Retinal pigment epithelial cell (primary cell): ENCODE measurements at regions not wholly inside any gene's neighbourhood (a gene's known extent, or its start where the extent isn't known, plus 50 kb on each side); places are given as distances from the start of the nearest gene placed in this dataset.

Source experiments
- DNase-seq: peaks from one replicate; pipeline ENCODE4 v3.0.0-alpha.2; 2010; ENCODE audit warnings: low read depth
- H3K4me3 ChIP-seq: 2 replicates; pipeline ENCODE4 v1.5.1; 2011; ENCODE audit warnings: mild to moderate bottlenecking, low read length, control low read depth, moderate library complexity
- TF ChIP-seq, protein P1 (sequence below): conservative IDR thresholded peaks from 2 replicates; pipeline ENCODE4 v1.5.1; 2011; ENCODE audit warnings: low read depth, low read length, control low read depth, inconsistent platforms

DNA sequence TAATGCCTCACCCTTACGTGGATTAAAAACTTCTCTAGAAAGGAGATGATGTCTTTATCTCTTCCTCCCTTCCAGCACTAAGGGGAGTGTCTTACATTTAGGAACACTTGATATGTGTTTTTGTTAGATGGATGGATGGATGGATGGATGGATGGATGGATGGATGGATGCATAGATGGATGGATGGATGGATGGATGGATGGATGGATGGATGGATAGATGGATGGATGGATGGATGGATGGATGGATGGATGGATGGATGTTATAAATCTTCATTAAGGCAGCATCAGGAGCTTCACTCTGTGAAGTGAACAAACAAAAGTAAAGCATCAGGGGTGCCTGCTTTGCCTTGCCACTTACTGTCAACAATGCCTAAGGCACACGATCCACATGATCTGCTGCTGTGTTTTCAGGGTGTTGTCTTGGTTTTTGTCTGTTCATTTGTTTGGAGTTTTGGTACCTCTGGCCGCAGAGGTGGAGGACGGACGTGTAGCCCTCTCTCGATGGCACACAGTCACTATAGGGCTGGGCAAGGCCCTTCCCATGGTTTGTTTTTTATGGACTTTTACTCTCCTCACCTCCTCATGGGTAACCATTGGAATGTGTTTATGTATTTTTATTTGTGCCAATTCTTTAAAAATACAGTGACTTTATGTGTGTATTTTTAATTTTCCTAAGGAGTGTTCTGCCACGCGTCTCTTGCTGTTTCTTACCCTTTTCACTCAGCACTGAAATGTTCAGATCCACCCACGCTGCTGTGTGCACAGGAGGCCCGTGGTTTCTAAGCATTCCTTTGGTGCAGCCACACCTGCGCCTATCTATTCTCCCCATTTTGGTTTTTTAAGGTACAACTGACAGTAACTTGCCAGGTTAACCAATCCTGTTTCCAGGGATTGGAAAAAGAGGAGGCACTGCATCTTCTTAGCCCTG, 91.8 kb upstream of the ENPP6 start:
- TF ChIP-seq, protein P1, sequence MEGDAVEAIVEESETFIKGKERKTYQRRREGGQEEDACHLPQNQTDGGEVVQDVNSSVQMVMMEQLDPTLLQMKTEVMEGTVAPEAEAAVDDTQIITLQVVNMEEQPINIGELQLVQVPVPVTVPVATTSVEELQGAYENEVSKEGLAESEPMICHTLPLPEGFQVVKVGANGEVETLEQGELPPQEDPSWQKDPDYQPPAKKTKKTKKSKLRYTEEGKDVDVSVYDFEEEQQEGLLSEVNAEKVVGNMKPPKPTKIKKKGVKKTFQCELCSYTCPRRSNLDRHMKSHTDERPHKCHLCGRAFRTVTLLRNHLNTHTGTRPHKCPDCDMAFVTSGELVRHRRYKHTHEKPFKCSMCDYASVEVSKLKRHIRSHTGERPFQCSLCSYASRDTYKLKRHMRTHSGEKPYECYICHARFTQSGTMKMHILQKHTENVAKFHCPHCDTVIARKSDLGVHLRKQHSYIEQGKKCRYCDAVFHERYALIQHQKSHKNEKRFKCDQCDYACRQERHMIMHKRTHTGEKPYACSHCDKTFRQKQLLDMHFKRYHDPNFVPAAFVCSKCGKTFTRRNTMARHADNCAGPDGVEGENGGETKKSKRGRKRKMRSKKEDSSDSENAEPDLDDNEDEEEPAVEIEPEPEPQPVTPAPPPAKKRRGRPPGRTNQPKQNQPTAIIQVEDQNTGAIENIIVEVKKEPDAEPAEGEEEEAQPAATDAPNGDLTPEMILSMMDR = no peak
- no peak overlapping the region for H3K4me3 ChIP-seq
- no peak for DNase-seq

DNA sequence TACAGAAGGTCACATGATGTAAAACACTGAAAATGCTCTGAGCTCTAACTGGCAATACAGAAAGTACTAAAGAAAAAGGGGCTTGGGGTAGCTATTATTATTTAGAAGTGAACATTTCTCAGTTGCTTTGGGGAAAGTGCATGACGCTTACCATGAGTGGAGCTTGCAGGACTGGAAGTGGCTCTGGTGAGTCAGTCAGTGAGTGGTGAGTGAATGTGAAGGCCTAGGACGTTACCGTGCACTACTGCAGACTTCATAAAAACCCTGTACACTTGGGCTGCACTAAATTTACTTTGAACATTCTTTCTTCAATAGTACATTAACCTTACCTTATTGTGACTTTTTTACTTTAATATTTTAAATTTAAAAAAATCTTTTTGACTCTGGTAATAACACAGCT, 89.3 kb upstream of the ENPP6 start:
- no peak overlapping the region for H3K4me3 ChIP-seq
- TF ChIP-seq, protein P1 = no peak
- no peak for DNase-seq

- DNase-seq = no peak
- H3K4me3 ChIP-seq = no peak overlapping the region
- TF ChIP-seq, protein P1 = no peak
Measured at GRCh38 chr4:184306470-184306869, 88.8 kb upstream of the ENPP6 start.

DNA sequence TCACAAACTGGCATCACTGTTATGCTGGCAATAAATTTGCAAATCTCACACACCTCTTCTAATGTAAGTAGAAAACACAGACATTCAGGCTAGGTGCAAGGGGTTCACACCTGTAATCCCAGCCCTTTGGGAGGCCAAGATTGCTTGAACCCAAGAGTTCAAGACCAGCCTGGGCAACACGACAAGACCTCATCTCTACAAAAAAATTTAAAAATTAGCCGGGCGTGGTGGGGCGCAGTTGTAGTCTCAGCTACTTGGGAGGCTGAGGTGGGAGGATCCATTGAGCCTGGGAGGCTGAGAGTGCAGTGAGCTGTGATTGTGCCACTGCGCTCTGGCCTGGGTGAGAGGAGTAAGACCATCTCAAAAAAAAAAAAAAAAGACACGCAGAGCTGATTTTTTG, 83.1 kb upstream of the ENPP6 start:
- no peak overlapping the region for H3K4me3 ChIP-seq
- DNase-seq = no peak
- TF ChIP-seq, protein P1 = no peak

GRCh38 chr4:184298254-184298653, 80.6 kb upstream of the ENPP6 start:
- H3K4me3 ChIP-seq = no peak overlapping the region
- DNase-seq = no peak

GRCh38 chr4:184295206-184295605, 77.5 kb upstream of the ENPP6 start:
- TF ChIP-seq, protein P1 = no peak
- no peak for DNase-seq
- no peak overlapping the region for H3K4me3 ChIP-seq

More at GRCh38 chr4:184298254-184298653, 80.6 kb upstream of the ENPP6 start:
- TF ChIP-seq, protein P1 = no peak

DNA sequence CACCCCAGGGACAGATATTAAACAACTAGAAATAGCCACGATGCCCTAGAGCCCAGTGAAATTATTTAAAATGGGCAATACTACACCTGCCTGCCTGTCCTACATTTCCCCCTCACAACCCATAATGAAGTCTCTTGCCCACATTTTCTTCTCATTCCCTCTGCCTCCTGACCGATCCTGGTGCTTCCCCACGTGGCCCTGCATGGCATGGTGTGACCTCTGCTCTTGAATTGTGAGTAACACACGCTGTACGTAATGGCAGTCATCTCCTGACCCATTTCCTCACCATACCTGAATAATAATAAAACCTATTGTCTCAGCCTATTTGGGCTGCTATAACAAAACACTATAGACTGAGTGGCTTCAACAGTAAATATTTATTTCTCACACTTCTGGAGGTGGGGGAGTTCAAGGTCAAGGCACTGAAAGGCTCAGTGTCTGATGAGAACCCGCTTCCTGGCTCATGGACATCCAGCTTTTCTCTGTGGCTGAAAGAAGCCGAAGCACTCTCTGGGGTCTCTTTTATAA, 77.0 kb upstream of the ENPP6 start:
- DNase-seq = no peak
- TF ChIP-seq, protein P1 = no peak
- H3K4me3 ChIP-seq = no peak overlapping the region
